ENCODE measurements at regions not wholly inside any gene's neighbourhood (a gene's known extent, or its start where the extent isn't known, plus 50 kb on each side); places are given as distances from the start of the nearest gene placed in this dataset.

GRCh38 chr5:115433918-115434317 is 110.7 kb downstream of the FEM1C start:
- TF ChIP-seq, protein P1, sequence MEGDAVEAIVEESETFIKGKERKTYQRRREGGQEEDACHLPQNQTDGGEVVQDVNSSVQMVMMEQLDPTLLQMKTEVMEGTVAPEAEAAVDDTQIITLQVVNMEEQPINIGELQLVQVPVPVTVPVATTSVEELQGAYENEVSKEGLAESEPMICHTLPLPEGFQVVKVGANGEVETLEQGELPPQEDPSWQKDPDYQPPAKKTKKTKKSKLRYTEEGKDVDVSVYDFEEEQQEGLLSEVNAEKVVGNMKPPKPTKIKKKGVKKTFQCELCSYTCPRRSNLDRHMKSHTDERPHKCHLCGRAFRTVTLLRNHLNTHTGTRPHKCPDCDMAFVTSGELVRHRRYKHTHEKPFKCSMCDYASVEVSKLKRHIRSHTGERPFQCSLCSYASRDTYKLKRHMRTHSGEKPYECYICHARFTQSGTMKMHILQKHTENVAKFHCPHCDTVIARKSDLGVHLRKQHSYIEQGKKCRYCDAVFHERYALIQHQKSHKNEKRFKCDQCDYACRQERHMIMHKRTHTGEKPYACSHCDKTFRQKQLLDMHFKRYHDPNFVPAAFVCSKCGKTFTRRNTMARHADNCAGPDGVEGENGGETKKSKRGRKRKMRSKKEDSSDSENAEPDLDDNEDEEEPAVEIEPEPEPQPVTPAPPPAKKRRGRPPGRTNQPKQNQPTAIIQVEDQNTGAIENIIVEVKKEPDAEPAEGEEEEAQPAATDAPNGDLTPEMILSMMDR (conservative IDR thresholded peaks at IDR 0.05; ENCODE audit: low read length) = no peak
- no peak for TF ChIP-seq EZH2phosphoT487 (IDR thresholded peaks at IDR 0.05; ENCODE audit: borderline replicate concordance, low read depth, low read length)
